Esophagus squamous epithelium (tissue), 4 donors: ENCODE measurements at regions not wholly inside any gene's neighbourhood (a gene's known extent, or its start where the extent isn't known, plus 50 kb on each side); places are given as distances from the start of the nearest gene placed in this dataset.

Experiments
- POLR2A ChIP-seq, 4 donors: fragments of 450-650 bp; IDR thresholded peaks; one replicate each; pipeline ENCODE4 v1.6.1; 2017; ENCODE audit warnings: antibody characterized with exemption in 4 of 4, mild to moderate bottlenecking in 4 of 4, moderate library complexity in 3 of 4
- TF ChIP-seq, protein P1 (sequence below), 6 experiments: fragments of 450-650 bp in 4 of 6; fragments of 200-600 bp in 2 of 6; sonication (generic) in 2 of 6; IDR thresholded peaks; one replicate each; pipeline ENCODE4 v1.5.1; 2016 to 2019; ENCODE audit warnings: antibody characterized with exemption in 6 of 6, mild to moderate bottlenecking in 4 of 6, moderate library complexity in 4 of 6

DNA sequence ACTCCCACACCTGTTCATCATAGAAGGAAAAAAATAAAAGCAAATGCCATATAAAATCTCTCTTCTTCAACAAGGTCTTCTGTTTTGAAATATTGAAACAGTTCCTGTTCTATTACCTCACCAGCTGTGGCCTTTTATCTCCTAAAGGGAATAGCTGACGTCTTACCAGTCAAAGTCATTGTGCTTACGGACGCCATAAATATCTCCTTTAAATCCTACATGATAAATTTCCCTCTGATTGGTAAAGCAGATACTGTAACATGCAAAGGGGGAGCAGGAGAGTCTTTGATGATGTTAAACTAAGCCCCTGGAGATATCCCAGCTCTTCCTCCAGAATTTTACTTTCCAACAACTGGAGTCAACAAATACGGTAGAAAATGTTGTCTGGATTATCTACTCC is 168.4 kb downstream of the ZC3H11B start:
- no peak for TF ChIP-seq POLR2A (IDR thresholded peaks at IDR 0.05)
- TF ChIP-seq, protein P1, sequence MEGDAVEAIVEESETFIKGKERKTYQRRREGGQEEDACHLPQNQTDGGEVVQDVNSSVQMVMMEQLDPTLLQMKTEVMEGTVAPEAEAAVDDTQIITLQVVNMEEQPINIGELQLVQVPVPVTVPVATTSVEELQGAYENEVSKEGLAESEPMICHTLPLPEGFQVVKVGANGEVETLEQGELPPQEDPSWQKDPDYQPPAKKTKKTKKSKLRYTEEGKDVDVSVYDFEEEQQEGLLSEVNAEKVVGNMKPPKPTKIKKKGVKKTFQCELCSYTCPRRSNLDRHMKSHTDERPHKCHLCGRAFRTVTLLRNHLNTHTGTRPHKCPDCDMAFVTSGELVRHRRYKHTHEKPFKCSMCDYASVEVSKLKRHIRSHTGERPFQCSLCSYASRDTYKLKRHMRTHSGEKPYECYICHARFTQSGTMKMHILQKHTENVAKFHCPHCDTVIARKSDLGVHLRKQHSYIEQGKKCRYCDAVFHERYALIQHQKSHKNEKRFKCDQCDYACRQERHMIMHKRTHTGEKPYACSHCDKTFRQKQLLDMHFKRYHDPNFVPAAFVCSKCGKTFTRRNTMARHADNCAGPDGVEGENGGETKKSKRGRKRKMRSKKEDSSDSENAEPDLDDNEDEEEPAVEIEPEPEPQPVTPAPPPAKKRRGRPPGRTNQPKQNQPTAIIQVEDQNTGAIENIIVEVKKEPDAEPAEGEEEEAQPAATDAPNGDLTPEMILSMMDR (IDR thresholded peaks at IDR 0.05): no peak
